ENCODE measurements at regions not wholly inside any gene's neighbourhood (a gene's known extent, or its start where the extent isn't known, plus 50 kb on each side); places are given as distances from the start of the nearest gene placed in this dataset.

DNA sequence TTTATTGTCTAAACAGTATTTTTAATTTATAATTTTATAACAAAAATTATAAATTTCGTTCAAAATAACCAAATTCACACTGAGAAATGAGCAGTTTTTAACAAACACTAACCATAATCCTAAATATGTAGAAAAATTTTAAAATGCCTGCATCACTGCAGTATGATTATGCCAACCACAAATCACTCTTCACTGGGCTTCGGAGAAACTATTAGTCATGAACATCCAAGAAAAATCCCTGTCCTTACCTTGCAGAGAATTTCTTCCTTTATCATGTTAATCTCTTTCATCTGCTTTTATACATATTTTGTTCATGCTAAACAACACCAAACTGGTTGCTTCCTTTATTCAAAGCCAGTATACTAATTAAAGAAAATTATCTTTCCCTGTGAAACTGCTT, 511.0 kb upstream of the ALCAM start:
- no peak overlapping the region for H3T11ph ChIP-seq (ENCODE audit: low read length)
- H4K20me1 ChIP-seq (ENCODE audit: control insufficient read depth, insufficient read depth, insufficient read length) = no peaks in the 10 kb centered on the region
- H3K27ac ChIP-seq (ENCODE audit: insufficient read length, low read depth, low read length) = no peak overlapping the region
- H3K23ac ChIP-seq (ENCODE audit: insufficient read length, low read depth, low read length) = no peak overlapping the region
- H3K4me1 ChIP-seq (ENCODE audit: insufficient read depth, low read length) = peaks cover 5% of the 10 kb centered on the region; the same call in 1 of the 2 replicates
- peaks cover 11 to 16% of the 10 kb centered on the region in 2 experiments; a peak in 4 of 5 replicates for H3K9me3 Mint-ChIP-seq
- H2BK120ac ChIP-seq (ENCODE audit: low read depth, low read length, poor library complexity, severe bottlenecking) = no peak overlapping the region
- H3K9ac ChIP-seq (ENCODE audit: extremely low read depth, insufficient read length, low read length) = no peak overlapping the region
- peaks cover 24 to 26% of the 10 kb centered on the region in 2 experiments for H3K4me1 Mint-ChIP-seq
- no peak overlapping the region for H4K5ac ChIP-seq (ENCODE audit: insufficient read length, low read depth, low read length)
- no peak overlapping the region for H2AK5ac ChIP-seq (ENCODE audit: insufficient read length, low read length)
- H3K14ac ChIP-seq (ENCODE audit: insufficient read depth, low read length) = no peak overlapping the region
- peak overlapping the region in 2 of 3 experiments; percentile 57 to 85; a peak in 2 of 7 replicates for H3K27ac Mint-ChIP-seq
- TF ChIP-seq, protein P1, sequence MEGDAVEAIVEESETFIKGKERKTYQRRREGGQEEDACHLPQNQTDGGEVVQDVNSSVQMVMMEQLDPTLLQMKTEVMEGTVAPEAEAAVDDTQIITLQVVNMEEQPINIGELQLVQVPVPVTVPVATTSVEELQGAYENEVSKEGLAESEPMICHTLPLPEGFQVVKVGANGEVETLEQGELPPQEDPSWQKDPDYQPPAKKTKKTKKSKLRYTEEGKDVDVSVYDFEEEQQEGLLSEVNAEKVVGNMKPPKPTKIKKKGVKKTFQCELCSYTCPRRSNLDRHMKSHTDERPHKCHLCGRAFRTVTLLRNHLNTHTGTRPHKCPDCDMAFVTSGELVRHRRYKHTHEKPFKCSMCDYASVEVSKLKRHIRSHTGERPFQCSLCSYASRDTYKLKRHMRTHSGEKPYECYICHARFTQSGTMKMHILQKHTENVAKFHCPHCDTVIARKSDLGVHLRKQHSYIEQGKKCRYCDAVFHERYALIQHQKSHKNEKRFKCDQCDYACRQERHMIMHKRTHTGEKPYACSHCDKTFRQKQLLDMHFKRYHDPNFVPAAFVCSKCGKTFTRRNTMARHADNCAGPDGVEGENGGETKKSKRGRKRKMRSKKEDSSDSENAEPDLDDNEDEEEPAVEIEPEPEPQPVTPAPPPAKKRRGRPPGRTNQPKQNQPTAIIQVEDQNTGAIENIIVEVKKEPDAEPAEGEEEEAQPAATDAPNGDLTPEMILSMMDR (conservative IDR thresholded peaks at IDR 0.05) = no peak
- H3K4ac ChIP-seq (ENCODE audit: low read depth, low read length) = no peak overlapping the region
- no peaks in the 10 kb centered on the region for H3K27me3 Mint-ChIP-seq (ENCODE audit: low read depth)
- H3K4me2 ChIP-seq (ENCODE audit: insufficient read depth, insufficient read length, low read length) = no peak overlapping the region
- no CpG with 5 or more reads among the region's 2 CpGs for WGBS (ENCODE audit: extremely low coverage, insufficient read length, low lambda C conversion rate)
- no peak overlapping the region for H4K91ac ChIP-seq (ENCODE audit: insufficient read length, low read depth, low read length)
- no peak overlapping the region for H2AFZ ChIP-seq (ENCODE audit: low read length)
- no peak overlapping the region for H2BK20ac ChIP-seq (ENCODE audit: low read depth, low read length, poor library complexity, severe bottlenecking)
- H2BK15ac ChIP-seq (ENCODE audit: low read depth, low read length) = no peak overlapping the region
- H3K79me1 ChIP-seq (ENCODE audit: insufficient read depth, low read depth, low read length, poor library complexity, severe bottlenecking) = no peaks in the 10 kb centered on the region
- H3K9me3 ChIP-seq (ENCODE audit: control insufficient read depth, low read depth, low read length) = no peaks in the 10 kb centered on the region
- H3K18ac ChIP-seq (ENCODE audit: insufficient read length, low read depth, low read length) = no peak overlapping the region
- H3K79me2 ChIP-seq (ENCODE audit: insufficient read depth, low read length) = no peaks in the 10 kb centered on the region
- H4K8ac ChIP-seq (replicated peaks; ENCODE audit: insufficient read length, low read depth, low read length) = no peak overlapping the region
- DNase-seq = no peak
- no peaks in the 10 kb centered on the region for H3K27me3 ChIP-seq (ENCODE audit: insufficient read depth, low read length)
- H3K36me3 Mint-ChIP-seq (ENCODE audit: insufficient read depth in 1 of 3, low read depth in 3 of 3) = peaks cover 7 to 25% (median 13%) of the 10 kb centered on the region in 3 experiments; a peak in 6 of 7 replicates
- no peak overlapping the region for H3K4me3 Mint-ChIP-seq
- H2BK5ac ChIP-seq (ENCODE audit: insufficient read length, low read length) = no peak overlapping the region
- H3K23me2 ChIP-seq (ENCODE audit: insufficient read length, low read depth, low read length, poor library complexity, severe bottlenecking) = no peaks in the 10 kb centered on the region
- H2BK12ac ChIP-seq (ENCODE audit: insufficient read length, low read depth, low read length) = no peak overlapping the region
- H3K56ac ChIP-seq (ENCODE audit: insufficient read length, low read depth, low read length) = no peak overlapping the region
